ENCODE measurements at regions not wholly inside any gene's neighbourhood (a gene's known extent, or its start where the extent isn't known, plus 50 kb on each side); places are given as distances from the start of the nearest gene placed in this dataset.

GRCh38 chr4:11252149-11252548, 176.5 kb downstream of the HS3ST1 start:
- TF ChIP-seq CTCF (conservative IDR thresholded peaks at IDR 0.05), result no peak
- TF ChIP-seq ZFX (IDR thresholded peaks at IDR 0.05), result no peak
- H3K27ac ChIP-seq, result no peak overlapping the region

- TF ChIP-seq CTCF (conservative IDR thresholded peaks at IDR 0.05) (no peak), ZFX (IDR thresholded peaks at IDR 0.05) (no peak)
These were observed 178.2 kb downstream of the HS3ST1 start for GRCh38 chr4:11250510-11250909.

GRCh38 chr4:11232015-11232414, 196.7 kb downstream of the HS3ST1 start:
- peak overlapping the region; percentile 68 for H3K27ac ChIP-seq
- TF ChIP-seq CTCF (conservative IDR thresholded peaks at IDR 0.05) (no peak), ZFX (IDR thresholded peaks at IDR 0.05) (no peak)

More at GRCh38 chr4:11250510-11250909, 178.2 kb downstream of the HS3ST1 start:
- no peak overlapping the region for H3K27ac ChIP-seq

GRCh38 chr4:11230866-11231265, 197.8 kb downstream of the HS3ST1 start:
- H3K27ac ChIP-seq, result peak overlapping the region; percentile 68
- TF ChIP-seq ZFX (IDR thresholded peaks at IDR 0.05), result no peak
- TF ChIP-seq CTCF (conservative IDR thresholded peaks at IDR 0.05), result no peak

- no peak overlapping the region for H3K27ac ChIP-seq
- TF ChIP-seq CTCF (conservative IDR thresholded peaks at IDR 0.05) (no peak), ZFX (IDR thresholded peaks at IDR 0.05) (no peak)
These were observed 200.2 kb downstream of the HS3ST1 start for GRCh38 chr4:11228530-11228929.

- no peak overlapping the region for H3K27ac ChIP-seq
- TF ChIP-seq CTCF (conservative IDR thresholded peaks at IDR 0.05), result no peak
- no peak for TF ChIP-seq ZFX (IDR thresholded peaks at IDR 0.05)
These were observed 205.4 kb downstream of the HS3ST1 start for GRCh38 chr4:11223311-11223710.

- H3K27ac ChIP-seq, result no peak overlapping the region
- TF ChIP-seq ZFX (IDR thresholded peaks at IDR 0.05) (no peak), CTCF (conservative IDR thresholded peaks at IDR 0.05) (no peak)
These were observed 210.0 kb downstream of the HS3ST1 start for GRCh38 chr4:11218692-11219091.
